Activated CD4-positive, CD25-positive, alpha-beta regulatory T cell treated with anti-CD3 and anti-CD28 coated beads, Interleukin-2, amount 50 U/mL, for 72 hours (primary cell): ENCODE measurements at regions not wholly inside any gene's neighbourhood (a gene's known extent, or its start where the extent isn't known, plus 50 kb on each side); places are given as distances from the start of the nearest gene placed in this dataset.
"Not testable (repeated sequence)": the region's sequence is repeated elsewhere in the genome, so short reads cannot be mapped to it uniquely, and the experiment has no call there.

Experiments
- DNase-seq: peaks from one replicate; pipeline ENCODE4 v3.0.0; 2021

- no peak for DNase-seq
Measured at GRCh38 chrX:26851981-26852380, 611.2 kb downstream of the PPP4R3C start.

- DNase-seq = no peak
Measured at GRCh38 chrX:26848511-26848910, 614.6 kb downstream of the PPP4R3C start.

DNA sequence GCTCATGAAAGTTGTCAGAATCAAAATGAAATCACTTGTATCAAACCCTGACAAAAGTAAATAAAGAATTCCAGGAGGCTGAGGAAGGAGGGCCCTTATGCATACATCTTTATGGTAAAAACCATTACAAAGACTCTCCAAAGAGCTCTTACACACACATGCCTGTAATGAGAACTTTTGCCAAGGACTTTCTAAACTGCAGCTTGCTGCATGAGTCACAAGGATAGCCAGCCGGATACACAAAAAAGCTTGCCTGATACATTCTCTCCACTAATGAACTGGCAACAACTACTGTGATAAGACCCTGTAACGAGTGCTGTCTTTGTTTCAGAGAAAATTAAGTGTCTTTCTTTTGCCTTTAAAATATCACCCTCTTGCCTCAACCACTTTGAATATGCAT lies 618.1 kb downstream of the PPP4R3C start:
- no peak for DNase-seq

- DNase-seq = no peak
Measured at GRCh38 chrX:26822448-26822847, 606.5 kb downstream of the MAGEB5 start.

DNA sequence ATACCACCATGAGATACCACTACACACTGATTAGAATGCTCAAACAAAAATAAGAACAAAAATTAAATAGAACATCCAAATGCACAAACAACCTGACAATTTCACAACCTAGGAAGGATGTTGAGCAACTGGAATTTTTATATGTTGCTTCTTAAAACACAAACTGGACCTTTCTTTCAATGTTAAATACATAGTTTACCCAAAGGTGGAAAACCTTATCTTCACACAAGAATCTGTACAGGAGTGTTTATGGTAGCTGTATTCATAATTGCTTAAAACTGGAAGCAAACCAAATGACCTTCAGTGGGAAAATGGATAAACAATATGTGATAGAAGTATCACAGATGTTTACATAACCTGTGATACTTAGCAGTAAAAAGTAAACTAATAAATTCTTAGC lies 573.8 kb downstream of the MAGEB5 start:
- DNase-seq = no peak

DNA sequence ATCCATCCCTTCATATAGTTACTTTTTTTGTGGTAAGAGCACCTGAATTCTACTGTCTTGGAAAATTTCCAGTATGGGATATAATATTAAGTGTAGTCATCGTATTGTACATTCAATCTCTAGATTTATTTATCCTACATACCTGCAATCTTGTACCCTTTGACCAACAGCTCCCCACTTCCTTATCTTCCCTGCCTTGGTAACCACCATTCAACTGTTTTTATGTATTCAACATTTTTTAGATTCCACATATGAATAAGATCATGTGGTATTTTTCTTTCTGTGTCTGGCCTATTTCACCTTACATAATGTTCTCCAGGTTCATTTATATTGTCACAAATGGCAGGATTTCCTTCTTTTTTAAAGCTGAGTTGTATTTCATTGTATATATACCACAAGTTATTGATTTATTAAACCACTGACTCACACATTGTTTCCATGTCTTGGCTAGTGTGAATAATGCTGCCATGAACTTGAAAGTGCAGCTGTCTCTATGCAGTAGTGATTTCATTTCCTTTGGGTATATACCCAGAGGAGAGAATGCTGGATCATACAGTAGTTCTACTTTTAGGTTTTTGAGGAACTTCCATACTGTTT lies 572.5 kb downstream of the MAGEB5 start:
- DNase-seq = no peak

DNA sequence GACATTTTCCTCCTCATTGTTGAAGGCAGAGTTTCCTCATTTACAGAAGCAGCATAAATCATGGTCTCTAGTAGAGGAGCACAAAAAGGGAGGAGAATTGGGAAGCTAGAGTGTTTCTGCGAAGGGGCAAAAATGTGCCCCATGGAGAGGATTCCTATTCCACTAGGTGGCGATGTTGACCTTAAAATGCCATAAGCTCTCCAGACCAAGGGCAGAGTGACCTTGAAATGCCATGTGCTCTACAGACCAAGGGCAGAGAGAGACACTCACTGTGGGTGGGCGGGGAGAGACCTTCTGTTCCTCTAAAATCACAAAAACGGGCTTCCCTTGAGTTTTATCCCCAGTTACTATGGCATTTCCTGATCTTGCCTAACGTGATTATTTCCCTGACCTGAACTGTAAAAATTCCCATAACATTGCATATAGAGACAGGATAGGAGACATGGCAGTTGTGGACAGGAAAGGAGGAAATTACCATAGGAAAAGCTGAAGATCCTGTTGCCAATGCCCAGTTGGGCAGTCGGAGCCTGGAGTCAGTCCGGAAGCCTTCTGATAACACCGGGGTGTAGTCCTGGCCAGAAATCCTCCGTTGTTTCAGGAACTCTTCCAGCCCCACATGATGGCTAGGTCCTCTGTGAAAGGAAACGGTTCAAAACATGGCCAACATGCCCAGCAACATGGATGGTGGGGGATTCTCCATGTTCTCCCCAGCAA lies 567.7 kb downstream of the MAGEB5 start:
- no peak for DNase-seq

GRCh38 chrX:26778320-26778888 lies 562.4 kb downstream of the MAGEB5 start:
- no peak for DNase-seq

DNA sequence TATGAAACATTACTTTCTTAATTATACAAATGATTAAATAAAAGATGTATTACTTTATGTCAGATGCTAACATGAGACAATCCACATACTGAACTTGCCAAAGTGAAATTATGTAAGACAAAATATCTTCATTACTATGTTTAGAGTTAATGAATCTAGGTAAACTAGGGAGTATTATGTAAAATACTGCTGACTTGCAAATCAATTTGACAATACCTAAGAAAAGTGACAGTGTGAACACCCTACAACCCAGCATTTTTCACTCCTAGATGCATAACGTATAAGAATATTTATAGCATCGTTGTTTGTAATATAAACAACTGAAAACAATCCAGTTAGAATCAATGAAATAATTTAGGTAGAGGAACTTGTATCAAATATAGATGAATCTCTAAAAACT lies 546.3 kb downstream of the MAGEB5 start:
- DNase-seq = no peak

DNA sequence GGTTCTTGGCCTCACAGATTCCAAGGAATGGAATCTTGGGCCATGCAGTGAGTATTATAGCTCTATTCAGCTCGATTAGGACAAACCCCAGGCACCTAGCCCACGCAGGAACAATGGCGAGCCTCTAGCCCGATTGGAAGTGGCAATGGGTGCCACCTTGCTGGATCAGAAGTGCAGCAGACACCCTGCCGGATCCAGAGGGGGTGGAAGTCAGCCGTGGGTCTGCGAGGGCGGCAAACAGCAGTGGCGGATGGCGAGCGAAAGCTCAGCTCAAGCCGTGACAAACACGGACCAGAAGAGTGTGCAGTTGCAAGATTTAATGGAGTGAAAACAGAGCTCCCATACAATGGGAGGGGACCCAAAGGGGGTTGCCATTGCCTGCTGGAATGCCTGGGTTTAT lies 539.8 kb downstream of the MAGEB5 start:
- not testable (repeated sequence) for DNase-seq

DNA sequence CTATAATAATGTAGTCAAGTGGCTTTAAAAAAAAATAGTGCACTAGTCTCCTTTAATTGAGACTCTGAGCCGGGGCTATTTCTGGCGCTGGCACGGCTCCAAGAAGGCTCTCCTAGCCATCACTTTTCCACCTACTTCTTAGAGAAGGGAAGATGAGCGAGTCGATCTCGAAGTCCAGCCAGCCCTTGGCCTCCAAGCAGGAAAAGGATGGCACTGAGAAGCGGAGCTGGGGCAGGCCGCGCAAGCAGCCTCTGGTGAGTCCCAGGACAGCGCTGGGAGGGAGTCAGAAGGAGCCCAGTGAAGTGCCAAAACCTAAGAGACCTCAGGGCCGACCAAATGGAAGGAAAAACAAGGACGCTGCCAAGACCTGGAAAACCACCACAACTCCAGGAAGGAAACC lies 531.9 kb downstream of the MAGEB5 start:
- no peak for DNase-seq

GRCh38 chrX:26722666-26723428 lies 506.9 kb downstream of the MAGEB5 start:
- DNase-seq = no peak

DNA sequence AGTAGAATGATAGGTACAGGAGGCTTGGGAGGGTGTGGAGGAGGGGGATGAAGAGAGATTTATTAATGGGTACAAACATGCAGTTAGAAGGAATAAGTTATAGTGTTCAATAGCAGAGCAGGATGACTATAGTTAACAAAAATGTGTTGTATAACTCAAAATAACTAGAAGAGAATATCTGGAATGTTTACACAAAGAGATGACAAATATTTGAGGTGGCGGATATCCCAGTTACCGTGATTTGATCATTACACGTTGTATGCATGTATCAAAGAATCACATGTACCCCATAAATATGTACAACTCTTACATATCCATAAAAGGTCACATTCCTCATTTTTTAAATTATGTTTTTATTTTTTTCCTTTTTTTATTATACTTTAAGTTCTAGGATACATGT lies 456.6 kb downstream of the MAGEB5 start:
- no peak for DNase-seq

GRCh38 chrX:26670521-26670920 lies 454.6 kb downstream of the MAGEB5 start:
- DNase-seq = no peak

DNA sequence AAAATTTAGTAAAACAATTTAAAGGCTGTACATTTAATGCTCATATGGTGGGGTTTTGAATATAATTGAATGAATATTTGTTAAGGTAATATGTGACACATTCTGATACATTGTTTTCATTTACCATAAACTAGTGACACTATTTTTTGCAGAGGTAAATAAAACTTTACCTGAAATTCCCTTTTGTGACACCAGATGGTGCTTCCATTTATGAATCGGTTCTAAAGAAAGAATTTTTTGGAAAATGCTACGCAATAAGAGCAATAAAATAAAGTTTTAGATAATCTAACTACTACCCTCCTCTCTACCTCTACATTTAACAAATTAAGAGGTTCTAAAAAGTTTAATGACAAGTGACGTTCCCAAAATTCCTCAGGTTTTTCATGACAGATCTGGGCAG lies 448.9 kb downstream of the MAGEB5 start:
- DNase-seq = no peak

- no peak for DNase-seq
Measured at GRCh38 chrX:26653050-26653449, 437.1 kb downstream of the MAGEB5 start.

DNA sequence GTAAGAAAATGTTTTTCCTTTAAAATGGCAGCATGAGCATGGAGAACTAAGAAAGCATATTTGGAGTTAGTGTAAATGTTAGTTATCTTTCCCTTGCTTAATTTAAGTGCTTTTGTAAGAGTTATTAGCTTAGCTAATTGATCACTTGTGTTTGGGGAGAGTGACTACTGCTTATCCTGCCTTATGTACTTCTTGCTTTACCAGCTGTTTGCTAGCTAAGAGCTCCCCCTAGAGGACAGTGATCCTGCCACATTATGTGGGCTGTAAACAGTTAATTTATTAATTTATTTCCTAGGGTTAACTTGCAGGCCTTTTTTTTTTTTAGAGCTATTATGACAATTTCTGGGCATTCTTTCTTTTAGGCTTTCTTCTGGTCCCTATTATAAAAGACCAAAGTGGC lies 435.8 kb downstream of the MAGEB5 start:
- no peak for DNase-seq

DNA sequence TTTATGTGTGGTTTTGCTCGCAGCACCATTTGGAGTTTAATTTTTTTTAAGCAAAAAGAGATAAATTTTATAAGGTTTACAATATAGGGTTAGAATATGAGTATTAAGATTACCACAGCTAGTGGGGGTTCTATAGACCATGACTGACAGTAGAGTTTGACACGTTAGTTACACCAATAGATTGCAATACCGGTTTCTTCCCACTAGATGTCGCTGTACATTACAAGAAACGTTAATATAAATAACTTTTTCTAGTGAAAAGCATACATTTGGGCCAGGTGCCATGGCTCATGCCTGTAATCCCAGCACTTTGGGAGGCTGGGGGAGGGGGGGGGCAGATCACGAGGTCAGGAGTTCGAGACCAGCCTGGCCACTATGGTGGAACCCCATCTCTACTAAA lies 433.6 kb downstream of the MAGEB5 start:
- no peak for DNase-seq

- DNase-seq = no peak
Measured at GRCh38 chrX:26631385-26631784, 415.4 kb downstream of the MAGEB5 start.

GRCh38 chrX:26613956-26614355 lies 398.0 kb downstream of the MAGEB5 start:
- DNase-seq = no peak

GRCh38 chrX:26606971-26607370 lies 391.0 kb downstream of the MAGEB5 start:
- no peak for DNase-seq

DNA sequence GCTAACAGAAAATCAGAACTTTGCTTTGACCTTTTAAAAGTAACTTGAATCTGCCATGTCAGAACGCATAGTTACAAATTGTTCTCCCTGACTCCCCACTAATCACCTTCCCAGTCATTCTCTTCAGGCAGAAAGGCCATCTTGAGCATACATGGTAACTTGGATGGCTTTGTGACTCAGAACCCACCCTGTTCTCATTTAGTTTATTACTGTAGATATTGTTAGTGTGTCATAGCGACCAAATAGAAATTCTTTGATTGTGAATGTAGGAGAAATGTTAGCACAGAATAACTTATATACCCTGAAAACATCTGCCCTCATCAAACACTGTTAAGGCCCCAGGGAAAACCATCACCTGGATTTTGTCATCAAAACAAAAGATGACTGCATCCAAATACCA lies 382.0 kb downstream of the MAGEB5 start:
- DNase-seq = no peak

DNA sequence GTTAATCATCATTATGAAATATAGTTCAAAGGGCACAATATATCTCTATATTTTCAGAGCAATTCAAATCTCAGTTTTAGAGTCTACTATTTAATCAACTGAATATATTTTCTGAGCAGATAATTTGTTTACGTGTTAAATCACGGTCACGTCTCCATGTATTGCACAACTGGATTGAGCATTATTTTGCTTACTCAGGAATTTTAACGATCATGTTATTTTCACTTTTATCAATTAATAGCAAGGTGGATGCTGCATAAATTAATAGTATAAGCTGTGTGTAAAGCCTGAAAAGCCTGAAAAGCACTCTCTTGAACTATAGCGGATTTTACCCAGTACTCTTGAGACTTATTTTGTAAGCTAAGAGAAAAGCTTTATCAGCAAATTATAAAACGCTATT lies 374.9 kb downstream of the MAGEB5 start:
- no peak for DNase-seq

DNA sequence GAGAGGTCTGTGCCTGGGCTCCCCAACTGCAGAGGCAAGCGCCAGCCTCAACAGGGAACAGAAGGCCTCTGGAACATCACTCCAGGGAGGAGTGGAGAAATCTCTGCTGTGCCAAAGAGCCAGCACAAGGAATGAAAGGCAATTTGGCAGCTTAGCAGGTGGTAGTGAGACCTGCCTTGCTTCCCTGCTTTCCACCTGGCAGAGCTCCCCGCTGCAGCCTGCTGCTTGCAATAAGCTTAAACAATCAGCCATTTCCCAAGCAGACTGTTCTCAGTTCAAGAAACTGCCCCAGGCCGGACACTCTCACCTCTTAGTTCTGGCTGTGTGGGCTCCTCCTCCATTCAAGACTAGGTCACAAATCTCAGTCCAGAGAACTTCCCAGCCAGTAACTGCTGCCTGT lies 370.6 kb downstream of the MAGEB5 start:
- DNase-seq = no peak
